Spleen (tissue), 11 donors: ENCODE measurements at regions not wholly inside any gene's neighbourhood (a gene's known extent, or its start where the extent isn't known, plus 50 kb on each side); places are given as distances from the start of the nearest gene placed in this dataset.
A peak's percentile ranks its signal among the peaks of the same experiment; 100 is the strongest.

Experiments
- DNase-seq: peaks from one replicate; pipeline ENCODE4 v3.0.0-alpha.2; 2020
- H3K27ac ChIP-seq, 8 donors: fragments of 200-600 bp; sonication (generic) in 7 of 8; 1 replicate in 4 of 8; 2 replicates in 4 of 8; pipeline versions ENCODE4 v1.5.0 to v1.8.0; 2016 to 2021; ENCODE audit warnings: inconsistent platforms in 4 of 8, mild to moderate bottlenecking in 4 of 8, moderate library complexity in 1 of 8
- H3K27me3 ChIP-seq, 7 donors: fragments of 200-600 bp; sonication (generic) in 6 of 7; replicated peaks in 1 of 7; 1 replicate in 4 of 7; 2 replicates in 3 of 7; pipeline versions ENCODE4 v1.5.0 to v1.8.0; 2016 to 2021; ENCODE audit warnings: inconsistent platforms in 3 of 7, mild to moderate bottlenecking in 1 of 7
- H3K36me3 ChIP-seq, 6 donors: fragments of 200-600 bp; sonication (generic) in 5 of 6; 1 replicate in 4 of 6; 2 replicates in 2 of 6; pipeline versions ENCODE4 v1.5.0 to v1.8.0; 2016 to 2021; ENCODE audit warnings: inconsistent platforms in 2 of 6
- H3K4me1 ChIP-seq, 6 donors: fragments of 200-600 bp; sonication (generic) in 5 of 6; 1 replicate in 3 of 6; 2 replicates in 3 of 6; pipeline versions ENCODE4 v1.5.0 to v1.8.0; 2016 to 2021; ENCODE audit warnings: inconsistent platforms in 3 of 6
- H3K4me3 ChIP-seq, 8 donors: fragments of 200-600 bp; sonication (generic) in 7 of 8; 1 replicate in 4 of 8; 2 replicates in 4 of 8; pipeline versions ENCODE4 v1.5.0 to v1.8.0; 2016 to 2021; ENCODE audit warnings: inconsistent platforms in 4 of 8, mild to moderate bottlenecking in 4 of 8, moderate library complexity in 2 of 8
- H3K9me3 ChIP-seq, 8 donors: fragments of 200-600 bp; sonication (generic) in 7 of 8; 1 replicate in 4 of 8; 2 replicates in 4 of 8; pipeline versions ENCODE4 v1.5.0 to v1.8.0; 2016 to 2021; ENCODE audit warnings: inconsistent platforms in 4 of 8
- CTCF ChIP-seq, 11 experiments: fragments of 200-600 bp in 7 of 11; fragments of 450-650 bp in 4 of 11; sonication (generic) in 4 of 11; IDR thresholded peaks in 8 of 11; conservative IDR thresholded peaks in 3 of 11; 1 replicate in 7 of 11; 2 replicates in 4 of 11; pipeline versions ENCODE4 v1.4.0 to v1.8.0; 2016 to 2021; ENCODE audit warnings: antibody characterized with exemption in 11 of 11, inconsistent platforms in 4 of 11, mild to moderate bottlenecking in 1 of 11
- POLR2A ChIP-seq, 3 donors: fragments of 450-650 bp; IDR thresholded peaks; one replicate each; pipeline ENCODE4 v1.5.1; 2017; ENCODE audit warnings: antibody characterized with exemption in 3 of 3, mild to moderate bottlenecking in 1 of 3
- POLR2AphosphoS5 ChIP-seq, 3 donors: sonication (generic); formaldehyde crosslinking; IDR thresholded peaks; one replicate each; pipeline ENCODE4 v1.5.1; 2017; ENCODE audit warnings: antibody characterized with exemption in 3 of 3
- WGBS, 5 donors: extraction: QIAGEN DNeasy Blood & Tissue Kit in 3 of 5; methylation state at CpG; one replicate each; pipeline versions ENCODE4 v1.1.5 to v1.1.7; 2013 to 2018; 5-methylcytosine and 5-hydroxymethylcytosine counted together
- intact Hi-C: fragments of 100-400 bp; cut with DNase I; formaldehyde crosslinking; loops from one replicate; pipeline ENCODE4 v1.15.0; 2023; ENCODE audit warnings: low total_unique reads
- donor health status: healthy with polysubstance abuse.
- donor health status: DM: no; HTN: no; CAD: no; lungs with moderate emphysema.
- donor health status: DM: no; HTN: no; CAD: no.
- donor health status: Bipolar disorder and iron deficiency.
- donor health status: healthy.
- donor health status: DM: no; HTN: no; CAD: no.
- donor health status: DM: yes; HTN: yes; CAD: no.

GRCh38 chr13:29935309-29935981 lies 85.0 kb upstream of the UBL3 start:
- Histone ChIP-seq H3K4me3 (peak overlapping the region in 5 of 8 donors; percentile 11 to 60 (median 21)), H3K4me1 (peaks cover 0 to 31% (median 15%) of the 10 kb centered on the region in 6 donors), H3K36me3 (no peaks in the 10 kb centered on the region), H3K9me3 (no peaks in the 10 kb centered on the region), H3K27me3 (peaks cover 0 to 21% (median 0%) of the 10 kb centered on the region in 7 donors), H3K27ac (peak overlapping the region in 6 of 8 donors; percentile 26 to 74 (median 58))
- DNase-seq: peak; percentile 89
- 10 to 30% (median 24%) methylated on average over 6 of the region's 6 CpGs for WGBS, 5 donors
- intact Hi-C loops: no loop called here
- TF ChIP-seq POLR2AphosphoS5 (IDR thresholded peaks at IDR 0.05) (peak in 2 of 3 donors; percentile 67 to 70), CTCF (IDR thresholded peaks at IDR 0.05 in 8 of 11, conservative IDR thresholded peaks at IDR 0.05 in 3 of 11) (no peak), POLR2A (IDR thresholded peaks at IDR 0.05) (no peak)

- H3K27ac ChIP-seq: peak overlapping the region in 3 of 8 donors; percentile 42 to 73 (median 66)
Measured at GRCh38 chr13:29934531-29935308, 84.3 kb upstream of the UBL3 start.

GRCh38 chr13:29933401-29933800 lies 83.0 kb upstream of the UBL3 start:
- no peak for TF ChIP-seq POLR2AphosphoS5 (IDR thresholded peaks at IDR 0.05)
- Histone ChIP-seq H3K4me3 (no peak overlapping the region), H3K27me3 (peaks cover 0 to 21% (median 0%) of the 10 kb centered on the region in 7 donors), H3K4me1 (peaks cover 0 to 31% (median 15%) of the 10 kb centered on the region in 6 donors), H3K9me3 (no peaks in the 10 kb centered on the region), H3K36me3 (no peaks in the 10 kb centered on the region), H3K27ac (no peak overlapping the region)
- intact Hi-C loops: no loop called here
- 93 to 98% (median 96%) methylated on average over 6 of the region's 6 CpGs for WGBS, 5 donors
- no peak for DNase-seq

More at GRCh38 chr13:29934531-29935308, 84.3 kb upstream of the UBL3 start:
- Histone ChIP-seq H3K4me1 (peaks cover 0 to 31% (median 15%) of the 10 kb centered on the region in 6 donors), H3K4me3 (peak overlapping the region in 1 of 8 donors; percentile 60), H3K9me3 (no peaks in the 10 kb centered on the region), H3K36me3 (no peaks in the 10 kb centered on the region), H3K27me3 (peaks cover 0 to 21% (median 0%) of the 10 kb centered on the region in 7 donors)
- no peak for DNase-seq
- WGBS, 5 donors: 68 to 88% (median 81%) methylated on average over 7 of the region's 7 CpGs
- no peak for TF ChIP-seq POLR2AphosphoS5 (IDR thresholded peaks at IDR 0.05)
- no peak for TF ChIP-seq CTCF (IDR thresholded peaks at IDR 0.05 in 8 of 11, conservative IDR thresholded peaks at IDR 0.05 in 3 of 11)
- TF ChIP-seq POLR2A (IDR thresholded peaks at IDR 0.05): no peak
- intact Hi-C loops: no loop called here

GRCh38 chr13:29931696-29932095 lies 81.3 kb upstream of the UBL3 start:
- intact Hi-C loops: no loop called here
- Histone ChIP-seq H3K9me3 (no peaks in the 10 kb centered on the region), H3K4me1 (peaks cover 0 to 22% (median 15%) of the 10 kb centered on the region in 6 donors), H3K36me3 (no peaks in the 10 kb centered on the region), H3K27ac (no peak overlapping the region), H3K27me3 (peaks cover 0 to 13% (median 0%) of the 10 kb centered on the region in 7 donors), H3K4me3 (no peak overlapping the region)
- no peak for TF ChIP-seq POLR2AphosphoS5 (IDR thresholded peaks at IDR 0.05)
- TF ChIP-seq CTCF (IDR thresholded peaks at IDR 0.05 in 8 of 11, conservative IDR thresholded peaks at IDR 0.05 in 3 of 11): no peak
- no peak for TF ChIP-seq POLR2A (IDR thresholded peaks at IDR 0.05)
- no peak for DNase-seq
